ENCODE measurements at regions not wholly inside any gene's neighbourhood (a gene's known extent, or its start where the extent isn't known, plus 50 kb on each side); places are given as distances from the start of the nearest gene placed in this dataset.

DNA sequence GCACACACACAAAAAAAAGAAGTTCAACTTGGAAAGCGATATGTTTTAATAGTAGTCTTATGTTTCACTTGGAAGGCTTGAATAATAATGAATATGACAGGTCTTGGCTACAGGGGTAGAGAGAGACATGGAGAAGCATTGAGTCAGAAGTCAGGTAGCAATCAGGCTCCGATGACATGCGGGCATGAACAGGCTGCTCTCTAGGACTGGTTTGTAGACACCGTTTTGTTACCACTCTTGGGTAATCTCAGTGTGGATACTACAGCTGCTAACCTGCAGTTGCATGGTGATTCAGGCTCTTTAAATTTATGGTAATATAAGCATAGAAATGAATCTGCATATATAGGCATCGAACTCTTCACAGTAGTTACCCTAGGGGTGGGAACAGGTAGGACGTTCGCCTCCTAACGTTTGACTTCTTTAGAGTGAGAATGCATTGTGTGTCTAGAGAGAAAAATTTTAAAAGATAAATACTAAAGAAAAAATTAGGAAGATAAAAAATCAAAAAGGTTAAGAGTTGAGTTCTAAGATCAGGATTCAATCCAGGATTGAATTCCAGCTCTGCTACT, 241.6 kb upstream of the KBTBD8 start:
- no peak for TF ChIP-seq CTCF (IDR thresholded peaks at IDR 0.05; ENCODE audit: extremely low read depth in 1 of 2, insufficient read depth in 1 of 2, low read depth in 1 of 2, low read length in 2 of 2)
- TF ChIP-seq POLR2A (IDR thresholded peaks at IDR 0.05; ENCODE audit: low read depth, low read length) = no peak

All from endothelial cell of umbilical vein (primary cell).